K562 (cell line): ENCODE measurements at regions not wholly inside any gene's neighbourhood (a gene's known extent, or its start where the extent isn't known, plus 50 kb on each side); places are given as distances from the start of the nearest gene placed in this dataset.

Experiments
- ATAC-seq: fragments of 200-7000 bp; cut with Tn5 transposase; 3 replicates; pipeline ENCODE4 v1.9.1; 2020; ENCODE audit warnings: moderate library complexity
- BruUV-seq: library from RNA; stranded (reverse); fragments of 400-500 nt; replicated peaks from 2 replicates; lab custom pipeline; 2021; lab: Mats Ljungman, UMichigan
- CTCF ChIA-PET: fragments of 300-600 bp; formaldehyde crosslinking; extraction: SDS; loops from one replicate; lab custom pipeline; 2021; ENCODE audit warnings: low intra/inter-chr PET ratio; lab: Yijun Ruan, JAX
- POLR2A ChIA-PET: fragments of 300-600, 350-650 bp; sonication (Branson Sonifier 250); formaldehyde crosslinking; extraction: SDS; loops from one replicate; lab custom pipeline; 2021; ENCODE audit warnings: antibody characterized with exemption, inconsistent platforms; lab: Yijun Ruan, JAX
- DNase-seq, 4 experiments: peaks; one replicate each; pipeline versions ENCODE4 v3.0.0 to v3.0.0-alpha.2; 2011 to 2018; ENCODE audit warnings: low spot score in 3 of 4, mixed read lengths in 3 of 4; ENCODE audit errors: extremely low read depth in 1 of 4
- FAIRE-seq: peaks from 2 replicates; lab custom pipeline; 2011; peaks lifted over from hg19 to GRCh38; lab: Jason Lieb, UNC
- H2AFZ ChIP-seq: 2 replicates; pipeline ENCODE4 v1.6.0; 2011; ENCODE audit warnings: low read depth, low read length, control low read depth, inconsistent platforms
- H3K27ac ChIP-seq: fragments of 200-600 bp; 3 replicates; pipeline ENCODE4 v1.8.0; 2011; ENCODE audit warnings: low read depth, mild to moderate bottlenecking, control low read depth, inconsistent platforms, low read length, moderate library complexity, mixed read lengths; ENCODE audit errors: extremely low read depth
- H3K27me3 ChIP-seq, 2 experiments: fragments of 300-600 bp in 1 of 2; 2 replicates in 1 of 2; 3 replicates in 1 of 2; pipeline versions ENCODE4 v1.6.0 to v1.8.0; 2011; ENCODE audit warnings: inconsistent platforms in 2 of 2, low read length in 2 of 2, mild to moderate bottlenecking in 1 of 2, mixed read lengths in 1 of 2, moderate library complexity in 1 of 2; ENCODE audit not compliant: control insufficient read depth in 2 of 2, insufficient read depth in 2 of 2
- H3K36me3 ChIP-seq: fragments of 300-600 bp; 3 replicates; pipeline ENCODE4 v1.8.0; 2011; ENCODE audit warnings: mild to moderate bottlenecking, low read length, inconsistent platforms; ENCODE audit not compliant: control insufficient read depth, insufficient read depth
- H3K4me1 ChIP-seq, 2 experiments: fragments of 200-600 bp in 1 of 2; replicated peaks in 1 of 2; 2 replicates in 1 of 2; 3 replicates in 1 of 2; pipeline versions ENCODE4 v1.5.1 to v1.8.0; 2011; ENCODE audit warnings: inconsistent platforms in 2 of 2, low read length in 2 of 2, mild to moderate bottlenecking in 1 of 2, mixed read lengths in 1 of 2, moderate library complexity in 1 of 2; ENCODE audit not compliant: control insufficient read depth in 2 of 2, insufficient read depth in 2 of 2
- H3K4me2 ChIP-seq: 2 replicates; pipeline ENCODE4 v1.6.1; 2011; ENCODE audit warnings: low read length, control low read depth, inconsistent platforms, mixed read lengths; ENCODE audit not compliant: insufficient read depth
- H3K4me3 ChIP-seq: fragments of 200-600 bp; sonication (generic), shearing (Covaris generic); 2 replicates; pipeline ENCODE4 v1.5.1; 2016; ENCODE audit warnings: control low read depth, inconsistent platforms
- H3K79me2 ChIP-seq: fragments of 200-600 bp; 3 replicates; pipeline ENCODE4 v1.8.0; 2011; ENCODE audit warnings: low read length, inconsistent platforms; ENCODE audit not compliant: control insufficient read depth, insufficient read depth
- H3K9ac ChIP-seq, 2 experiments: 2 replicates each; pipeline versions ENCODE4 v1.6.0 to v1.6.1; 2011; ENCODE audit warnings: low read depth in 2 of 2, low read length in 2 of 2, control low read depth in 1 of 2, inconsistent platforms in 1 of 2, mild to moderate bottlenecking in 1 of 2, mixed read lengths in 1 of 2; ENCODE audit not compliant: insufficient read depth in 1 of 2
- H3K9me1 ChIP-seq: one replicate; pipeline ENCODE4 v1.6.0; 2011; ENCODE audit warnings: inconsistent platforms, mild to moderate bottlenecking, low read length, moderate library complexity; ENCODE audit not compliant: control insufficient read depth, insufficient read depth
- H3K9me3 ChIP-seq: replicated peaks from 2 replicates; pipeline ENCODE4 v1.5.1; 2011; ENCODE audit warnings: low read depth, low read length, inconsistent platforms; ENCODE audit not compliant: control insufficient read depth, insufficient read depth
- H4K20me1 ChIP-seq: replicated peaks from 2 replicates; pipeline ENCODE4 v1.6.1; 2011; ENCODE audit warnings: low read length, inconsistent platforms, mixed read lengths; ENCODE audit not compliant: control insufficient read depth, insufficient read depth
- E2F6 ChIP-seq, 2 experiments: IDR thresholded peaks; 2 replicates each; pipeline ENCODE4 v1.6.1; 2011; ENCODE audit warnings: borderline replicate concordance in 1 of 2, control low read depth in 1 of 2, low read depth in 1 of 2, low read length in 1 of 2, mild to moderate bottlenecking in 1 of 2, mixed read lengths in 1 of 2, moderate library complexity in 1 of 2; ENCODE audit not compliant: insufficient read depth in 1 of 2, insufficient read length in 1 of 2, poor library complexity in 1 of 2, severe bottlenecking in 1 of 2; ENCODE audit errors: extremely low read depth in 1 of 2
- ELF4 ChIP-seq: fragments of 450-650 bp; formaldehyde crosslinking; IDR thresholded peaks from 2 replicates; pipeline ENCODE4 v1.4.0; 2022; ENCODE audit warnings: missing genetic modification characterization
- GABPB1 ChIP-seq: sonication (generic); formaldehyde crosslinking; IDR thresholded peaks from 2 replicates; pipeline ENCODE4 v1.8.0; 2022; ENCODE audit warnings: mild to moderate bottlenecking, missing genetic modification reagents
- GTF2F1 ChIP-seq: IDR thresholded peaks from 2 replicates; pipeline ENCODE4 v1.6.1; 2011; ENCODE audit warnings: low read depth, low read length, improper control_type of control experiment
- HDAC1 ChIP-seq, 2 experiments: fragments of 450-650 bp; IDR thresholded peaks; 2 replicates each; pipeline ENCODE4 v1.6.1; 2016 to 2017; ENCODE audit warnings: inconsistent platforms in 1 of 2, mild to moderate bottlenecking in 1 of 2, moderate library complexity in 1 of 2
- MYNN ChIP-seq, 2 experiments: sonication (generic); formaldehyde crosslinking in 1 of 2; IDR thresholded peaks; 2 replicates each; pipeline versions ENCODE4 v1.5.0 to v1.6.1; 2016 to 2020; ENCODE audit warnings: antibody characterized with exemption in 1 of 2, missing genetic modification reagents in 1 of 2
- NCOA4 ChIP-seq: fragments of 450-650 bp; IDR thresholded peaks from 2 replicates; pipeline ENCODE4 v1.6.1; 2018; ENCODE audit warnings: mild to moderate bottlenecking; ENCODE audit not compliant: partially characterized antibody
- POLR2A ChIP-seq: fragments of 450-650 bp; conservative IDR thresholded peaks from 2 replicates; pipeline ENCODE4 v1.6.1; 2016
- SRSF1 ChIP-seq: fragments of 200-400 bp; formaldehyde crosslinking; IDR thresholded peaks from 2 replicates; pipeline ENCODE4 v1.6.1; 2017; ENCODE audit warnings: mild to moderate bottlenecking, low read depth, low read length, moderate library complexity
- SRSF7 ChIP-seq: fragments of 200-400 bp; formaldehyde crosslinking; optimal IDR thresholded peaks from 2 replicates; pipeline ENCODE3; 2017; ENCODE audit warnings: mild to moderate bottlenecking, low read depth, low read length
- TEAD1 ChIP-seq, 2 experiments: fragments of 450-650 bp in 1 of 2; sonication (generic) in 1 of 2; formaldehyde crosslinking; IDR thresholded peaks; 2 replicates each; pipeline versions ENCODE4 v1.4.0 to v1.8.0; 2020 to 2022; ENCODE audit warnings: mild to moderate bottlenecking in 2 of 2, missing genetic modification reagents in 1 of 2
- TGIF2 ChIP-seq: sonication (generic); formaldehyde crosslinking; IDR thresholded peaks from 2 replicates; pipeline ENCODE4 v1.8.1; 2022; ENCODE audit warnings: mild to moderate bottlenecking, missing genetic modification reagents, moderate library complexity
- ZC3H8 ChIP-seq: fragments of 450-650 bp; IDR thresholded peaks from 2 replicates; pipeline ENCODE4 v1.6.1; 2017
- ZMIZ1 ChIP-seq, 2 experiments: fragments of 150-350 bp in 1 of 2; IDR thresholded peaks; 2 replicates each; pipeline ENCODE4 v1.6.1; 2012 to 2016; ENCODE audit warnings: low read depth in 2 of 2, low read length in 2 of 2, mild to moderate bottlenecking in 1 of 2, moderate library complexity in 1 of 2
- ZNF124 ChIP-seq: sonication (generic); formaldehyde crosslinking; IDR thresholded peaks from 2 replicates; pipeline ENCODE4 v1.8.1; 2022; ENCODE audit warnings: missing genetic modification reagents
- ZNF551 ChIP-seq: fragments of 250-450 bp; sonication (Bioruptor Pico); IDR thresholded peaks from 2 replicates; pipeline ENCODE4 v1.5.0; 2021; ENCODE audit warnings: mild to moderate bottlenecking, moderate library complexity
- ZNF589 ChIP-seq: fragments of 200-800 bp; sonication (Bioruptor generic); IDR thresholded peaks from 2 replicates; pipeline ENCODE4 v1.6.1; 2016; ENCODE audit warnings: low read depth, missing genetic modification characterization, missing compliant biosample characterization
- ZNF76 ChIP-seq: fragments of 250-450 bp; sonication (Bioruptor Pico); IDR thresholded peaks from 2 replicates; pipeline ENCODE4 v1.4.0; 2020; ENCODE audit warnings: mild to moderate bottlenecking, moderate library complexity, borderline replicate concordance
- ZNF766 ChIP-seq: fragments of 200-800 bp; sonication (Bioruptor generic); conservative IDR thresholded peaks from 2 replicates; pipeline ENCODE4 v1.6.1; 2016; ENCODE audit warnings: missing genetic modification characterization, missing compliant biosample characterization
- WGBS: fragments of 100-300 bp; shearing (Covaris generic); methylation state at CpG from one replicate; pipeline ENCODE4 v1.1.6; 2016; ENCODE audit warnings: low coverage, mixed read lengths; ENCODE audit not compliant: insufficient coverage; ENCODE audit errors: missing lambda C conversion rate; 5-methylcytosine and 5-hydroxymethylcytosine counted together
- in situ Hi-C: fragments of 300-500 bp; cut with MboI; formaldehyde crosslinking; loops from 4 replicates; pipeline ENCODE4 v1.15.0; 2018; ENCODE audit warnings: inconsistent platforms, mixed read lengths
- intact Hi-C: fragments of 100-400 bp; cut with micrococcal nuclease; formaldehyde crosslinking; loops from 2 replicates; pipeline ENCODE4 v1.14.2; 2022
- TF ChIP-seq, protein P1 (sequence below): fragments of 450-650 bp; IDR thresholded peaks from 2 replicates; pipeline ENCODE4 v1.6.1; 2017; ENCODE audit warnings: mild to moderate bottlenecking, moderate library complexity

DNA sequence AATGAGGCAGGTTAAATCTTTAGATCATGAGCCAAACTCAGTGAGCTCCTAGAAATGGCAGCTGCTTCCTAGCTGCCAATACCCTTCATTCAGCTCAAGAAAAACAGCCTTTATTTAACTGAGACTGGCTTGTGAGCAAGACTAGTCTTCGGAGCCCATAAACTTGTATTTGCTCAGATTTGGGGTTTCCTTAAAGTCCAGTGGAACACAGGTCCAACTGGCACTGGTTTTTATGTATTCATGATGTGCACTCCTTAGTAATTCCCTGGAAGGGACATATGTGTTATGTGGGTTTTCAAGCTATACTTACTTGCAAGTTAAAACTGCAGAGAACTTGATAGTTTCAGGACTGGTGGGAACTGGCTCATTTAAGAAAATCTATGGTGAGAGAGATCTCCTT, 380.1 kb upstream of the TMEM132C start:
- no peaks in the 10 kb centered on the region for H3K27me3 ChIP-seq
- CTCF ChIA-PET: no interaction called here
- H3K79me2 ChIP-seq: no peaks in the 10 kb centered on the region
- FAIRE-seq: no peak
- no peaks in the 10 kb centered on the region for H3K4me1 ChIP-seq
- no peak overlapping the region for H3K4me3 ChIP-seq
- intact Hi-C loops (no loop called here), in situ Hi-C loops (no loop called here)
- no peaks in the 10 kb centered on the region for H3K36me3 ChIP-seq
- H3K9ac ChIP-seq: no peak overlapping the region
- BruUV-seq: no TSS peak
- POLR2A ChIA-PET: interaction anchor here (0.6 kb wide), 1 partner anchor 187 kb away, joined by 3 read pairs; no protein-coding TSS in a partner anchor
- TF ChIP-seq TEAD1 (CRISPR knock-in tag; IDR thresholded peaks at IDR 0.05) (no peak), NCOA4 (no peak), ZNF589 (CRISPR knock-in tag) (no peak), TGIF2 (CRISPR knock-in tag) (no peak), HDAC1 (IDR thresholded peaks at IDR 0.05) (no peak), ZNF551 (CRISPR knock-in tag) (no peak), ZMIZ1 (IDR thresholded peaks at IDR 0.05; ENCODE audit: low read depth in 2 of 2, low read length in 2 of 2) (no peak), E2F6 (IDR thresholded peaks at IDR 0.05; ENCODE audit: borderline replicate concordance in 1 of 2, extremely low read depth in 1 of 2, insufficient read depth in 1 of 2, insufficient read length in 1 of 2, low read depth in 1 of 2, low read length in 1 of 2, poor library complexity in 1 of 2, severe bottlenecking in 1 of 2) (no peak), ZNF76 (CRISPR knock-in tag) (no peak), ZNF766 (CRISPR knock-in tag) (no peak), SRSF7 (no peak), ELF4 (CRISPR knock-in tag) (no peak), SRSF1 (no peak), GTF2F1 (no peak), MYNN (IDR thresholded peaks at IDR 0.05) (no peak), MYNN (CRISPR knock-in tag; IDR thresholded peaks at IDR 0.05) (no peak), ZC3H8 (no peak), ZNF124 (CRISPR knock-in tag) (no peak), GABPB1 (CRISPR knock-in tag) (no peak), POLR2A (no peak)
- TF ChIP-seq, protein P1, sequence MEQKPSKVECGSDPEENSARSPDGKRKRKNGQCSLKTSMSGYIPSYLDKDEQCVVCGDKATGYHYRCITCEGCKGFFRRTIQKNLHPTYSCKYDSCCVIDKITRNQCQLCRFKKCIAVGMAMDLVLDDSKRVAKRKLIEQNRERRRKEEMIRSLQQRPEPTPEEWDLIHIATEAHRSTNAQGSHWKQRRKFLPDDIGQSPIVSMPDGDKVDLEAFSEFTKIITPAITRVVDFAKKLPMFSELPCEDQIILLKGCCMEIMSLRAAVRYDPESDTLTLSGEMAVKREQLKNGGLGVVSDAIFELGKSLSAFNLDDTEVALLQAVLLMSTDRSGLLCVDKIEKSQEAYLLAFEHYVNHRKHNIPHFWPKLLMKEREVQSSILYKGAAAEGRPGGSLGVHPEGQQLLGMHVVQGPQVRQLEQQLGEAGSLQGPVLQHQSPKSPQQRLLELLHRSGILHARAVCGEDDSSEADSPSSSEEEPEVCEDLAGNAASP: no peak
- TF ChIP-seq, all 486 proteins: peak for 0
- no peak overlapping the region for H3K4me2 ChIP-seq
- no peaks in the 10 kb centered on the region for H3K9me3 ChIP-seq
- no peaks in the 10 kb centered on the region for H3K9me1 ChIP-seq
- no peak for ATAC-seq
- no peak for DNase-seq
- H2AFZ ChIP-seq: no peak overlapping the region
- H4K20me1 ChIP-seq: no peaks in the 10 kb centered on the region
- no peak overlapping the region for H3K27ac ChIP-seq
- WGBS: 0% methylated on average over 1 of the region's 1 CpG
